ENCODE measurements at regions not wholly inside any gene's neighbourhood (a gene's known extent, or its start where the extent isn't known, plus 50 kb on each side); places are given as distances from the start of the nearest gene placed in this dataset.

DNA sequence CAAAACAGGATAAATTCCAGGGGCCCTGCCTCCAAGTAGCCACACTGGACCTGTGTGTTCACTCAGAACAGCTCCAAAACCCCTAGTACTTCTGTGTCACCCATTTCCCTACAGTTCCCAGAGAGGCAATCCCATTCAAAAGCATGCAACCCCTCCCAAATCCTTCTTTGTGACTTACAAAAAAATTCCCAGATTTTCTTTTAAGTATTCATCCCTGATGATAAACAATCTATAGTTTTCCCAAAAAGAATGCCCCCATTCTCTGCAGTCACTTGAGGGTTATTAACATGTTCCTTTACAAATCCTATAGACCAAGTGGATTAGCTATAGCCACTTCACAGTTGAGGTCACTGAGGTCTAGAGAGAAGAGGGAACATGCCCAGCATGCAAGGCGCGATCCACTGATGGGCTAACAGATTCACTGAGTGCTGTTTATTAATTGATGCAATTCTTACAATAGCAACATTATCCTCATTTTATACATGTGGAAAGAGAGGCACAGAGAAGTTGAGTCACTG, 85.4 kb downstream of the MYL12B start:
- TF ChIP-seq, protein P1, sequence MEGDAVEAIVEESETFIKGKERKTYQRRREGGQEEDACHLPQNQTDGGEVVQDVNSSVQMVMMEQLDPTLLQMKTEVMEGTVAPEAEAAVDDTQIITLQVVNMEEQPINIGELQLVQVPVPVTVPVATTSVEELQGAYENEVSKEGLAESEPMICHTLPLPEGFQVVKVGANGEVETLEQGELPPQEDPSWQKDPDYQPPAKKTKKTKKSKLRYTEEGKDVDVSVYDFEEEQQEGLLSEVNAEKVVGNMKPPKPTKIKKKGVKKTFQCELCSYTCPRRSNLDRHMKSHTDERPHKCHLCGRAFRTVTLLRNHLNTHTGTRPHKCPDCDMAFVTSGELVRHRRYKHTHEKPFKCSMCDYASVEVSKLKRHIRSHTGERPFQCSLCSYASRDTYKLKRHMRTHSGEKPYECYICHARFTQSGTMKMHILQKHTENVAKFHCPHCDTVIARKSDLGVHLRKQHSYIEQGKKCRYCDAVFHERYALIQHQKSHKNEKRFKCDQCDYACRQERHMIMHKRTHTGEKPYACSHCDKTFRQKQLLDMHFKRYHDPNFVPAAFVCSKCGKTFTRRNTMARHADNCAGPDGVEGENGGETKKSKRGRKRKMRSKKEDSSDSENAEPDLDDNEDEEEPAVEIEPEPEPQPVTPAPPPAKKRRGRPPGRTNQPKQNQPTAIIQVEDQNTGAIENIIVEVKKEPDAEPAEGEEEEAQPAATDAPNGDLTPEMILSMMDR (IDR thresholded peaks at IDR 0.05 in 4 of 5, conservative IDR thresholded peaks at IDR 0.05 in 1 of 5), result no peak
- no peak for TF ChIP-seq POLR2A (IDR thresholded peaks at IDR 0.05)
